Osteoblast (primary cell): ENCODE measurements at regions not wholly inside any gene's neighbourhood (a gene's known extent, or its start where the extent isn't known, plus 50 kb on each side); places are given as distances from the start of the nearest gene placed in this dataset.

ENCODE experiments used
- DNase-seq: peaks from one replicate; pipeline ENCODE4 v3.0.0; 2011; ENCODE audit warnings: low spot score, mixed read lengths; ENCODE audit not compliant: insufficient read length; ENCODE audit errors: missing footprints
- H2AFZ ChIP-seq: 2 replicates; pipeline ENCODE4 v1.6.0; 2011; ENCODE audit warnings: mild to moderate bottlenecking, low read length
- H3K27ac ChIP-seq: 2 replicates; pipeline ENCODE4 v1.5.1; 2011; ENCODE audit warnings: mild to moderate bottlenecking, low read depth, low read length, moderate library complexity
- H3K27me3 ChIP-seq: 2 replicates; pipeline ENCODE4 v1.6.0; 2012; ENCODE audit warnings: mild to moderate bottlenecking, control low read depth, inconsistent platforms, low read length, moderate library complexity; ENCODE audit not compliant: insufficient read depth
- H3K36me3 ChIP-seq: 2 replicates; pipeline ENCODE4 v1.5.1; 2011; ENCODE audit warnings: mild to moderate bottlenecking, low read length, control low read depth, moderate library complexity; ENCODE audit not compliant: insufficient read depth
- H3K4me1 ChIP-seq: 2 replicates; pipeline ENCODE4 v1.5.1; 2011; ENCODE audit warnings: mild to moderate bottlenecking, low read length, control low read depth, moderate library complexity; ENCODE audit not compliant: insufficient read depth
- H3K4me2 ChIP-seq: 2 replicates; pipeline ENCODE4 v1.6.0; 2011; ENCODE audit warnings: mild to moderate bottlenecking, low read length; ENCODE audit not compliant: insufficient read depth
- H3K4me3 ChIP-seq: fragments of 200-600 bp; sonication (generic); 3 replicates; pipeline ENCODE4 v1.5.1; 2012; ENCODE audit warnings: mild to moderate bottlenecking, low read length, inconsistent platforms; ENCODE audit not compliant: insufficient read depth
- H3K79me2 ChIP-seq: 2 replicates; pipeline ENCODE4 v1.6.0; 2012; ENCODE audit warnings: mild to moderate bottlenecking, low read length, control low read depth, inconsistent platforms; ENCODE audit not compliant: insufficient read depth
- H3K9me3 ChIP-seq: 2 replicates; pipeline ENCODE4 v1.5.1; 2011; ENCODE audit warnings: low read depth, low read length, control low read depth
- H4K20me1 ChIP-seq: 2 replicates; pipeline ENCODE4 v1.6.0; 2012; ENCODE audit warnings: mild to moderate bottlenecking, low read length, control low read depth; ENCODE audit not compliant: insufficient read depth
- TF ChIP-seq, protein P1 (sequence below): IDR thresholded peaks from 2 replicates; pipeline ENCODE4 v1.5.1; 2011; ENCODE audit warnings: mild to moderate bottlenecking, low read depth, low read length, moderate library complexity; ENCODE audit errors: extremely low read depth

DNA sequence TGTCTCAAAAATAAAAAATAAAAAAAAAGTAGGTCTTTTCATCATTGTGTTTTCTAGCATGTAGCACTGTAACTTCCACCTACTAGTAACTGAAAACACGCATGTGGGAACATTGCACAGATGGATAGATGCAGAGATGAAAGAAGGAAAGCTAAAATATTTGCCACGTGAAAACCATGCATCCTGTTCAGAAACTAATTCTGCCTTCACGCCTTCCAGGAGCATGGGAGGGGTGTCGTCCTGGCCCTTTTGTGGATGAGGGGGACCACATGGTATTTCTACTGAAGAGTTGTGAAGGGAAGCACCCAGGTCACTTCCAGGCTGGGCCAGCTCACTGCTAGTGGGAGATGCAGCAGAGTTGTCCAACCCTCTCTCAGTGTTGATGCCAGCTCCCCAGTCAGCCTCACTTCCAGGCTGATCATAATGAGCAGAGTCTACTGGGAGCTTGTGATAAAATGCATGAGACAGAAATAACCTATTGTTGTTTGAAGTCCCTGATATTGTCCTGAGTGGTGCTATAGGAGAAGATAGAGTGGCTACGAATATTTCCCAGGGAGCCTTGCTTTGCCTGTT, 287.1 kb upstream of the CELF2 start:
- TF ChIP-seq, protein P1, sequence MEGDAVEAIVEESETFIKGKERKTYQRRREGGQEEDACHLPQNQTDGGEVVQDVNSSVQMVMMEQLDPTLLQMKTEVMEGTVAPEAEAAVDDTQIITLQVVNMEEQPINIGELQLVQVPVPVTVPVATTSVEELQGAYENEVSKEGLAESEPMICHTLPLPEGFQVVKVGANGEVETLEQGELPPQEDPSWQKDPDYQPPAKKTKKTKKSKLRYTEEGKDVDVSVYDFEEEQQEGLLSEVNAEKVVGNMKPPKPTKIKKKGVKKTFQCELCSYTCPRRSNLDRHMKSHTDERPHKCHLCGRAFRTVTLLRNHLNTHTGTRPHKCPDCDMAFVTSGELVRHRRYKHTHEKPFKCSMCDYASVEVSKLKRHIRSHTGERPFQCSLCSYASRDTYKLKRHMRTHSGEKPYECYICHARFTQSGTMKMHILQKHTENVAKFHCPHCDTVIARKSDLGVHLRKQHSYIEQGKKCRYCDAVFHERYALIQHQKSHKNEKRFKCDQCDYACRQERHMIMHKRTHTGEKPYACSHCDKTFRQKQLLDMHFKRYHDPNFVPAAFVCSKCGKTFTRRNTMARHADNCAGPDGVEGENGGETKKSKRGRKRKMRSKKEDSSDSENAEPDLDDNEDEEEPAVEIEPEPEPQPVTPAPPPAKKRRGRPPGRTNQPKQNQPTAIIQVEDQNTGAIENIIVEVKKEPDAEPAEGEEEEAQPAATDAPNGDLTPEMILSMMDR = no peak
- Histone ChIP-seq H2AFZ (no peak overlapping the region), H3K4me1 (no peaks in the 10 kb centered on the region), H3K79me2 (no peaks in the 10 kb centered on the region), H3K27ac (no peak overlapping the region), H3K27me3 (no peaks in the 10 kb centered on the region), H3K9me3 (no peaks in the 10 kb centered on the region), H3K36me3 (no peaks in the 10 kb centered on the region), H4K20me1 (no peaks in the 10 kb centered on the region), H3K4me3 (no peak overlapping the region), H3K4me2 (no peak overlapping the region)
- DNase-seq = no peak

DNA sequence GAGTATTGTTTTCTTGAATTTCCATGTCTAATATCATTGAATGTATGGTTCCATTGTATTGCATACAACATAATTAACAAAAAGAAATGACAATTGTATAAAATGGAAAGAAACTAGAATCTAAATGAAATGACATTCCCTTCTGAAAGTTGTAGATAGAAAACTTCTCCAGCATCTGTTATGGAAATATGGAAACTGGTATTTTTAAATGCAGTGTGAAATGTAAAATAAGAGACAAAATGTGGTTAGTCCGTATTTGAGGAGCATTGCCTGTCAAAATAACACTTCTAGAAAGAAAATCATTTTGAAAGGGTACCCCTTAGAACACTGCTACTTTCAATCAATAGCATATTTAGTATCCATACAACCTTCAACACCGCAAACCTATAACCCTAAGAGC, 286.3 kb upstream of the CELF2 start:
- no peak for DNase-seq
- no peak overlapping the region for H3K4me3 ChIP-seq
- H3K9me3 ChIP-seq = no peaks in the 10 kb centered on the region
- no peaks in the 10 kb centered on the region for H3K79me2 ChIP-seq
- no peaks in the 10 kb centered on the region for H3K4me1 ChIP-seq
- no peaks in the 10 kb centered on the region for H4K20me1 ChIP-seq
- TF ChIP-seq, protein P1 = no peak
- H3K27ac ChIP-seq = no peak overlapping the region
- no peaks in the 10 kb centered on the region for H3K36me3 ChIP-seq
- H3K4me2 ChIP-seq = no peak overlapping the region
- no peaks in the 10 kb centered on the region for H3K27me3 ChIP-seq
- no peak overlapping the region for H2AFZ ChIP-seq

DNA sequence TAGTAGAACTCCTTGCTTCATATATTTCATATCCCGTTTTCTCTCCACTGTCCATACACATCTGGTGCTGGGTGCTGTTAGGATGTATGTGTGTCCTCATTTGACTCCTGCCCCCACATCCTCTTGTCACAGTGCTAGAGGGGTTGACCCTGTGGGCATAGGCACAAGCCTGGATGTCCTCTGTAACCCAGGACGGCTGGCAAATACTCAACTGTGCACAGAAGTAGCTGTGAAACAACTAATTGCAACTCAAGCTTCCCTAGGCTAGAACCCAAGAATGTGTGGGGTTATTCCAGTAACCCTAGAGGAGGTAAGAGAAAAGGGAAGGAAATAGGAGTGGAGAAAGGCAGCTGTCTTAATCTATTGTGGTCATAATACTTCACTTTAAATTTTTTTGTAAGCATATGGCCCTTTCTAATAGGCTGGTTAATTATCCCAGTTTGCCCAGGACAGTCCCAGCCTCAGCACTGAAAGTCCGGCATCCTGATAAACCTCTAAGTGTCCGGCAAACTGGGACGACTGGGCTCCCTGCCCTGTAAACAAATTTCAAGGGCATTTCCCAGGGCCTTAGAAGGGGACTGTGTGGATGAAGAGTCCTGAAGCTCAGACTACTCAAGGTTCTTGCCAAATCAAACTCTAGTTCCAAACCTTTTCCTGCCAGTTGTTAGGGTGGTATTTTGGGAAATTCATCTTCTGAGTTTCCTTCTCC, 283.2 kb upstream of the CELF2 start:
- no peak for DNase-seq

DNA sequence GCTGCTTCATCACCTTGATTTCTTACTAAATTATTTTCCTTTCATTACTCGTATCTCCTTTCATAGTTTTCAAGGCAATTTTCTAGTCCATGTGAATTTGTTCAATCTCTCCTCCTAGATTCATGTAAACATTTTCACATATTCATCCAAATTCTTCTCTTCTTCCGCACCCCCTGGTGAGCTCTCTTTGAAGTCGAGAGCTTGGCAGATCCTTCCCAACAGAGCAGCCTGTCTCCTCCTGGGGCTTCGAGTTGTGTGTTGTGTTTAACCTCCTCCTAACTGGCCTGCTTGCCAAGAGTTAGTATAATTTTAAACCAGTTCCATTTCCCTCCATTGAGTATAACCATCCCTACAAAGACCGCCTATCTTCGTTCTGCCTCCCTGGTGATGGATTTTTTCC, 272.4 kb upstream of the CELF2 start:
- Histone ChIP-seq H2AFZ (no peak overlapping the region), H3K36me3 (no peaks in the 10 kb centered on the region), H3K4me2 (no peak overlapping the region), H3K9me3 (no peaks in the 10 kb centered on the region), H3K79me2 (no peaks in the 10 kb centered on the region), H4K20me1 (no peaks in the 10 kb centered on the region), H3K4me3 (no peak overlapping the region), H3K4me1 (no peaks in the 10 kb centered on the region), H3K27ac (no peak overlapping the region), H3K27me3 (peaks cover 2% of the 10 kb centered on the region)
- no peak for DNase-seq
- TF ChIP-seq, protein P1 = no peak

More for the DNA sequence above, 283.2 kb upstream of the CELF2 start:
- Histone ChIP-seq H4K20me1 (no peaks in the 10 kb centered on the region), H3K27ac (no peak overlapping the region), H3K36me3 (no peaks in the 10 kb centered on the region), H2AFZ (no peak overlapping the region), H3K4me1 (no peaks in the 10 kb centered on the region), H3K4me2 (no peak overlapping the region), H3K9me3 (no peaks in the 10 kb centered on the region), H3K4me3 (no peak overlapping the region), H3K79me2 (no peaks in the 10 kb centered on the region), H3K27me3 (no peaks in the 10 kb centered on the region)
- TF ChIP-seq, protein P1 = no peak
